Coronary artery (tissue), 2 donors: ENCODE measurements at regions not wholly inside any gene's neighbourhood (a gene's known extent, or its start where the extent isn't known, plus 50 kb on each side); places are given as distances from the start of the nearest gene placed in this dataset.

Experiments
- DNase-seq: peaks from one replicate; pipeline ENCODE4 v3.0.0-alpha.2; 2017; ENCODE audit warnings: low spot score
- H3K27ac ChIP-seq, 2 donors: fragments of 200-600 bp; sonication (generic); one replicate each; pipeline ENCODE4 v1.5.1; 2016 to 2019
- H3K4me3 ChIP-seq: fragments of 200-600 bp; sonication (generic); 2 replicates; pipeline ENCODE4 v1.5.1; 2016; ENCODE audit warnings: mild to moderate bottlenecking, moderate library complexity
- CTCF ChIP-seq: fragments of 200-600 bp; sonication (generic); IDR thresholded peaks from one replicate; pipeline ENCODE4 v1.5.1; 2019; ENCODE audit warnings: antibody characterized with exemption

- Histone ChIP-seq H3K27ac (no peak overlapping the region), H3K4me3 (no peak overlapping the region)
- TF ChIP-seq CTCF, result no peak
- DNase-seq, result no peak
Observed at GRCh38 chr10:44316922-44317215, 68.0 kb downstream of the CXCL12 start.

DNA sequence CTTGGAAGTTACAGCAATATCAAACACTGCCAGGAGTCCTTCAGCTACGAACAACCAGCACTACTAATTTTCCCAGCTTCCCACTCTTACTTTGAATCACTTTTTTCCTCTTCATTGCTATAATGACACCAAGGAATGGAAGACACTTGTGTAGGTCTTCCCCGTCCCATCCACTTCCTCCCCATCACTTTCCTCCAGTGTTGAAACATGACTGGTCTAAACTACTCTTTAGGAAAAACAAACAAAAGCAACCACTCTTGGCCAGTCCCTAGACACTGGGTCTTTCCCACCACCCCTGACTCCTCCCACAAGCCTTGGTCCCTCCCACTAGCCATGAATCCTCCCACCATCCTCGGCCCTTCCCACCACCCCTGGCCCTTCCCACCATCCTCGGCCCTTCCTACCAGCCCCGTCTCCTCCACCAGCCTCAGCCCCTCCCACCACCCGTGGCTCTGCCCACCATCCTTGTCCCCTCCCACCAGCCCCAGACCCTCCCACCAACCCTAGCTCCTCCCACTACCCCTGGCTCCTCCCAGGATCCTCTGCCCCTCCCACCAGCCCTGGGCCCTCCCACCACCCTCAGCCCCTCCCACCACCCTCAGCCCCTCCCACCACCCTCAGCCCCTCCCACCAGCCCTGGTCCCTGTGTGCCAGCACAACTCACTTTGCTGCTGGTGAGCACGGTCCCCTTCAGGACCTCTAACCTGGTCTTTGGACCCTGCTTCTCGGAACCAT, 68.5 kb downstream of the CXCL12 start:
- H3K27ac ChIP-seq, result no peak overlapping the region
- TF ChIP-seq CTCF, result no peak
- DNase-seq, result no peak
- no peak overlapping the region for H3K4me3 ChIP-seq

- no peak overlapping the region for H3K27ac ChIP-seq
- no peak for DNase-seq
- no peak for TF ChIP-seq CTCF
Observed at GRCh38 chr10:44314802-44315460, 70.0 kb downstream of the CXCL12 start.

GRCh38 chr10:44313761-44314165, 71.1 kb downstream of the CXCL12 start:
- H3K4me3 ChIP-seq, result no peak overlapping the region
- no peak for DNase-seq
- no peak overlapping the region for H3K27ac ChIP-seq
- TF ChIP-seq CTCF, result no peak

More at GRCh38 chr10:44314802-44315460, 70.0 kb downstream of the CXCL12 start:
- H3K4me3 ChIP-seq, result no peak overlapping the region

DNA sequence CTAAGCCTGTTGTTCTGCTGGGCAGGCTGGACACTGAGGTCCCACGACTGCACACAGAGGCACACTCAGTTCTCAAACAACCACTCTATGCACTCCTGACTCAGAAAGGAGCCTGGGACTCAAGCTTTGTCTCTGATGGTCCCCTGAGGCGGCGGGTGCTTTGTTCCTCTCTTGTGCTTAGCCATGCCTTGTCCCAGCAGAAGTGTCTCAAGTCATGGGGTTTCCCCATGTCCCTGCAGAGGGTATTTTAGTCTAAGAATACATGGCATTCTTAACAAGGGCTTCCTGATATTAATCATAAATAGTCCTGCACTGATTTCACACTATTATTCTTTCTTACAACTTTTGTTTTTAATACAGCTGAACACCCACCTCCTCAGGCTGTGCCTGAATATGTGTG, 72.5 kb downstream of the CXCL12 start:
- DNase-seq, result no peak
- no peak overlapping the region for H3K27ac ChIP-seq
- no peak for TF ChIP-seq CTCF
- no peak overlapping the region for H3K4me3 ChIP-seq

DNA sequence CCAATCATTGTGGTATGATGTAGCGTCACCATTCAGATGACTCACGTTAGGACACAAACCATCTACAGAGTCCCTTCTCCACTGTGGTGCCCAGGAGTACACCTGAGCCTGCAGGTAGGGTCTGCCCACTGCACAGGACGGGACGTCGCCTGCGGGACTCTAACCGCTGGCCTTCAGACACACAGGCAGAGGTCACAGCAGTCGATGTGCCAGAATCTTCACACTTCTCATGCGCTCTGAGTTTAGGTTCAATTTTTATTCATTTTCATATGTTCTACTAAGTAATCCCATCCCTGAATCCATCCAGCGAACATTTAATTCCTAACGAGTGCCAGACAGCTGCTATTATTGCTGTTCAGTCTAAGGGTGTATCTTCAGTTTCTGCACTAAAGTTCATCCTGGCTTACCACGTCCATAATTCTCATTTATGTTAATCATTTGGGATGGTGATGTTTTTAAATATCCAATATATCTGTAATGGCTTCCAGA, 73.3 kb downstream of the CXCL12 start:
- no peak for TF ChIP-seq CTCF
- Histone ChIP-seq H3K4me3 (peak overlapping the region; percentile 63), H3K27ac (no peak overlapping the region)
- DNase-seq, result no peak
